ENCODE measurements at regions not wholly inside any gene's neighbourhood (a gene's known extent, or its start where the extent isn't known, plus 50 kb on each side); places are given as distances from the start of the nearest gene placed in this dataset.
"Not testable (repeated sequence)": the region's sequence is repeated elsewhere in the genome, so short reads cannot be mapped to it uniquely, and the experiment has no call there.

DNA sequence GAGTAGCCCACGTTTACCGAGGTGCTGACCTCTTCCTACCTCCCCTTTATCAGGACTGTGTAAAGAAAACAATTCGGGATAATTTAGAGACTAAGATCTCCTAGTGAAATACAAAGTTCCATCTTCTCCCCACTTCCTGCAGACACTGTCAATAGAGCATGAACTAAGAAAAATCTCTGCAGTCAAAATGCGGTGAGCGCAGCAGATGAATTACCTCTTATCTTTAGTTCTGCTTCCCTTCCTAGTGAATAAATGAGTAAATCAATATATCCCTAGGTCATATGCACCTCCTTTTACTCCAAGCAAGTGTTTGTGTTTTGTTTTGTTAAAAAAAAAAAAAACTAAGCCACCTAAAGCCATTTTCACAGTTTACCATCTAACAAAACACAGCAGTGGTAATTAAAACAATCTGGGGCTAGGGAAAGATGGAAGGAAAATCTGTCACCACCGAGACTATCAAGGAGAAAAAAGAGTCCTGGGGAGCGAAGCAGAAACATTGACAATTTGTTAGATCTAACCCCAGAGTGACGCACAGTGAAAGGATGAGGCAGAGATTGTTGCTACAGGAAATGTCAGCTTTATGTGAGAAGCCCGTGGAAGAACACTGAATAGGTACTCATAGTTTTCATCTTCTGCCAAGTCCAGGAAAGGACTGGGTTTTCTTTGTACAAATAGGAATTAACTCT is 159.4 kb upstream of the SPTLC3 start:
- DNase-seq (ENCODE audit: low spot score, unreplicated experiment) = no peak
- Mint-ChIP-seq H3K36me3 (ENCODE audit: insufficient read depth) (no peaks in the 10 kb centered on the region), H3K27ac (peak overlapping the region; percentile 54), H3K27me3 (no peaks in the 10 kb centered on the region), H3K9me3 (ENCODE audit: low read depth) (peaks cover 4% of the 10 kb centered on the region), H3K4me3 (ENCODE audit: low read depth) (no peak overlapping the region), H3K4me1 (ENCODE audit: low read depth) (peaks cover 35% of the 10 kb centered on the region)
- TF ChIP-seq, protein P1, sequence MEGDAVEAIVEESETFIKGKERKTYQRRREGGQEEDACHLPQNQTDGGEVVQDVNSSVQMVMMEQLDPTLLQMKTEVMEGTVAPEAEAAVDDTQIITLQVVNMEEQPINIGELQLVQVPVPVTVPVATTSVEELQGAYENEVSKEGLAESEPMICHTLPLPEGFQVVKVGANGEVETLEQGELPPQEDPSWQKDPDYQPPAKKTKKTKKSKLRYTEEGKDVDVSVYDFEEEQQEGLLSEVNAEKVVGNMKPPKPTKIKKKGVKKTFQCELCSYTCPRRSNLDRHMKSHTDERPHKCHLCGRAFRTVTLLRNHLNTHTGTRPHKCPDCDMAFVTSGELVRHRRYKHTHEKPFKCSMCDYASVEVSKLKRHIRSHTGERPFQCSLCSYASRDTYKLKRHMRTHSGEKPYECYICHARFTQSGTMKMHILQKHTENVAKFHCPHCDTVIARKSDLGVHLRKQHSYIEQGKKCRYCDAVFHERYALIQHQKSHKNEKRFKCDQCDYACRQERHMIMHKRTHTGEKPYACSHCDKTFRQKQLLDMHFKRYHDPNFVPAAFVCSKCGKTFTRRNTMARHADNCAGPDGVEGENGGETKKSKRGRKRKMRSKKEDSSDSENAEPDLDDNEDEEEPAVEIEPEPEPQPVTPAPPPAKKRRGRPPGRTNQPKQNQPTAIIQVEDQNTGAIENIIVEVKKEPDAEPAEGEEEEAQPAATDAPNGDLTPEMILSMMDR (IDR thresholded peaks at IDR 0.05; ENCODE audit: unreplicated experiment) = no peak

DNA sequence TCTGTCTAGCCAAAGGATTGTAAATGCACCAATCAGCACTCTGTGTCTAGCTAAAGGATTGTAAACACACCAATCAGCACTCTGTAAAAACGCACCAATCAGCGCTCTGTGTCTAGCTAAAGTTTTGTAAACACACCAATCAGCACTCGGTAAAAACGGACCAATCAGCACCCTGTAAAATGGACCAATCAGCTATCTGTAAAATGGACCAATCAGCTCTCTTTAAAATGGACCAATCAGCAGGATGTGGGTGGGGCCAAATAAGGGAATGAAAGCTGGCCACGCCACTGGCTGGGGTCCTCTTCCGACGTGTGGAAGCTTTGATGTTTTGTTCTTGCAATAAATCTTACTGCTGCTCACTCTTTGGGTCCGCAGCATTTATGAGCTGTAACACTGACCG is 151.1 kb upstream of the SPTLC3 start:
- not testable (repeated sequence) for H3K27ac Mint-ChIP-seq; H3K4me1 Mint-ChIP-seq (ENCODE audit: low read depth); DNase-seq (ENCODE audit: low spot score, unreplicated experiment); H3K4me3 Mint-ChIP-seq (ENCODE audit: low read depth); H3K36me3 Mint-ChIP-seq (ENCODE audit: insufficient read depth); H3K27me3 Mint-ChIP-seq
- peaks cover 25% of the 10 kb centered on the region for H3K9me3 Mint-ChIP-seq (ENCODE audit: low read depth)

DNA sequence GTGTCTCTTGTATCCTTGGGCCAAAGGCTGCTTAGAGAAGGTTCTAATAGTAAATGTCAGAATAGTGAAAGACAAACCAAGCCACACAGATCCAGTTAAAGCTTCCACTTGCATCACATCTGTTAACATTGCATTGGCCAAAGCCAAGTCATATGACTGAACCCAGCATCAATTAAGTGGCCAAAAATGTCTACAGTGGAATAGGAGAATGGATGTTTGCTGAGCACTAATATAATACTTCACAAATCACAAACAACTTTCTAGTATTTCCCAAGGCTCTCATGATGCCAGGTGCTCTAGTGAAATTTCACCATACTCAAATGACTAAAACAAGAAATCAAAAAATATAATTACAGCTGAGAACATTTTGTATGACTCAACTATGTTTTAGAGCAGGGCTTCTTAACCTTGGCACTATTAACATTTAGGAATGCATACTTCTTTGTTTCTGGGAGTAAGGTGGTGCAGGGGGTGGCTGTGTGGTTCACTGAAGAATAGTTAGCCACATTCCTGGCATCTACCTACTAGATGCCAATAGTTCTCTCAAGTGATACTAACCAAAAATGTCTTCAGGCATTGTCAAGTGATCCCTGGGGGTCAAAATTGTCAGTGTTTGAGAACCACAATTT is 148.0 kb upstream of the SPTLC3 start:
- no peak overlapping the region for H3K27ac Mint-ChIP-seq
- H3K27me3 Mint-ChIP-seq = no peaks in the 10 kb centered on the region
- no peak for DNase-seq (ENCODE audit: low spot score, unreplicated experiment)
- H3K9me3 Mint-ChIP-seq (ENCODE audit: low read depth) = peaks cover 9% of the 10 kb centered on the region
- H3K4me1 Mint-ChIP-seq (ENCODE audit: low read depth) = no peaks in the 10 kb centered on the region
- H3K36me3 Mint-ChIP-seq (ENCODE audit: insufficient read depth) = no peaks in the 10 kb centered on the region
- no peak overlapping the region for H3K4me3 Mint-ChIP-seq (ENCODE audit: low read depth)
- TF ChIP-seq, protein P1 (IDR thresholded peaks at IDR 0.05; ENCODE audit: unreplicated experiment) = no peak

DNA sequence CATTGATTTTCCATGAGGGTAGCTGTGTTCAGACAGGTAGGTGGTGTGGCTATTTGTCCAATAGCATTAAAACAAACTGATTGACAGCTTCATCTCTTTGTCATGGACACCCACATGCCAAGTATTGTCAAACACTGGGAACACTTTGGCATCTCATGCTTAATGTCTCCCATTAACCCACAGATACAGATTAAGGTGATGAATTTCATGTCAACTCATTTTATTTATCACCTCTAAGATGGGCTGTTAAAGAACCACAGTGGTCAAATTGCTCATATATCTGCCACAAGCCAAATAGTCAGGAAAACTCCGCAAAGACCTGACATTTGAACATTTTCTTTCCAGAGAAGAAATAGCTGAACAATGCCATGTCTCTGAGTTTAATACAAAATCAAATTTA is 139.1 kb upstream of the SPTLC3 start:
- Mint-ChIP-seq H3K9me3 (ENCODE audit: low read depth) (no peaks in the 10 kb centered on the region), H3K27me3 (no peaks in the 10 kb centered on the region), H3K4me3 (ENCODE audit: low read depth) (no peak overlapping the region), H3K36me3 (ENCODE audit: insufficient read depth) (no peaks in the 10 kb centered on the region), H3K27ac (no peak overlapping the region), H3K4me1 (ENCODE audit: low read depth) (peaks cover 1% of the 10 kb centered on the region)
- no peak for DNase-seq (ENCODE audit: low spot score, unreplicated experiment)
- TF ChIP-seq, protein P1 (IDR thresholded peaks at IDR 0.05; ENCODE audit: unreplicated experiment) = no peak

DNA sequence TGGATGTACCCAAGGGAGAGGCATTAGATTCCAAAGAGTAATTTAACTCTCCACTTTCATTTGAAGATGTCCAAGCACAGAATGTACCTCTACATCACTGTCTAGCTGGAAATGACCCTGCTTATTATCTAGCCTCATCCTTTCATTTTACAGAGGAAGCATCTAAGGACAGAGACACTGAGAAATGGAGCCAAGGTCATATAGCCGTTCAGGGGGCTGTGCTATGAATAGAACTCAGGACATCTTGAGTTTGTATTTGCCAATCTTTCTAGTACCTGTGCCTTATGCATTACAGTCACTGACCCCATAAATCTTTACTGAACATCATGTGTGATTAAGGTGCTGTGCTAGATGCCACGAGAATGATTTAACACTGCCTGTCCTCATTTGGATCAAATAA is 138.2 kb upstream of the SPTLC3 start:
- no peak overlapping the region for H3K4me3 Mint-ChIP-seq (ENCODE audit: low read depth)
- H3K27ac Mint-ChIP-seq = no peak overlapping the region
- no peak for DNase-seq (ENCODE audit: low spot score, unreplicated experiment)
- no peaks in the 10 kb centered on the region for H3K9me3 Mint-ChIP-seq (ENCODE audit: low read depth)
- TF ChIP-seq, protein P1 (IDR thresholded peaks at IDR 0.05; ENCODE audit: unreplicated experiment) = no peak
- H3K36me3 Mint-ChIP-seq (ENCODE audit: insufficient read depth) = no peaks in the 10 kb centered on the region
- peaks cover 1% of the 10 kb centered on the region for H3K4me1 Mint-ChIP-seq (ENCODE audit: low read depth)
- H3K27me3 Mint-ChIP-seq = no peaks in the 10 kb centered on the region

DNA sequence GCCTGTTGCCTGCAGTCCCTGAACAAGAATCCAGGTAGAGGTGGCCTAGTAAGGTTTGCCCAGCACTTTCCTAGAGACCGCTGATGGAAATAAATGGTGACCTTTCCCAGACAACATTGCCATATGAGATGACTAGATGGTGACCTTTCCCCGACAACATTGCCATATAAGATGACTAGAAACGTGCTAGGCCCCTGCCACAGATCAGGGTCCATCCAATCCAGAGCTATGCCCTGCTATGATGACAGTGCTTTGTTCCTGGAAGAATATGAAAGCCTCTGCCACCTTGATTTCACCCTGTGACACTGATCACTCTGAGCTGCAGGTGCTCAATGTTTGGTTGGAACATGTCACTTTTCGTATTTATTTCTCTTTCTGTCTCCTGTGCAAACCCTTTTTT is 133.8 kb upstream of the SPTLC3 start:
- Mint-ChIP-seq H3K36me3 (ENCODE audit: insufficient read depth) (no peaks in the 10 kb centered on the region), H3K9me3 (ENCODE audit: low read depth) (no peaks in the 10 kb centered on the region), H3K4me3 (ENCODE audit: low read depth) (no peak overlapping the region), H3K27me3 (no peaks in the 10 kb centered on the region), H3K27ac (no peak overlapping the region), H3K4me1 (ENCODE audit: low read depth) (no peaks in the 10 kb centered on the region)
- TF ChIP-seq, protein P1 (IDR thresholded peaks at IDR 0.05; ENCODE audit: unreplicated experiment) = no peak
- no peak for DNase-seq (ENCODE audit: low spot score, unreplicated experiment)

Measured in progenitor cell of endocrine pancreas (in vitro differentiated cells).